HG03469 (cell line): ENCODE measurements at regions not wholly inside any gene's neighbourhood (a gene's known extent, or its start where the extent isn't known, plus 50 kb on each side); places are given as distances from the start of the nearest gene placed in this dataset.
"Not testable (repeated sequence)": the region's sequence is repeated elsewhere in the genome, so short reads cannot be mapped to it uniquely, and the experiment has no call there.

Source experiments
- ATAC-seq: cut with Tn5 transposase; IDR thresholded peaks from one replicate; pipeline ENCODE4 v1.9.1; 2021; ENCODE audit warnings: mild to moderate bottlenecking, moderate library complexity, moderate number of reproducible peaks; ENCODE audit not compliant: unreplicated experiment

GRCh38 chr4:151559595-151559994, 150.6 kb downstream of the FHIP1A start:
- ATAC-seq: no peak

GRCh38 chr4:151561551-151562256, 152.7 kb downstream of the FHIP1A start:
- no peak for ATAC-seq

- no peak for ATAC-seq
Measured at GRCh38 chr4:151563194-151563593, 154.2 kb downstream of the FHIP1A start.

GRCh38 chr4:151564321-151564720, 155.3 kb downstream of the FHIP1A start:
- no peak for ATAC-seq

- ATAC-seq: no peak
Measured at GRCh38 chr4:151565583-151565982, 156.6 kb downstream of the FHIP1A start.

GRCh38 chr4:151566053-151566452, 157.1 kb downstream of the FHIP1A start:
- no peak for ATAC-seq

- ATAC-seq: peak; percentile 94
Measured at GRCh38 chr4:151567056-151567455, 158.1 kb downstream of the FHIP1A start.

- ATAC-seq: no peak
Measured at GRCh38 chr4:151568966-151569365, 160.0 kb downstream of the FHIP1A start.

- no peak for ATAC-seq
Measured at GRCh38 chr4:151569650-151570049, 160.7 kb downstream of the FHIP1A start.

- ATAC-seq: no peak
Measured at GRCh38 chr4:151573474-151573873, 164.5 kb downstream of the FHIP1A start.

GRCh38 chr4:151573945-151574344, 165.0 kb downstream of the FHIP1A start:
- ATAC-seq: no peak

GRCh38 chr4:151574968-151575367, 166.0 kb downstream of the FHIP1A start:
- ATAC-seq: no peak

GRCh38 chr4:151575646-151576045, 166.7 kb downstream of the FHIP1A start:
- no peak for ATAC-seq

- ATAC-seq: no peak
Measured at GRCh38 chr4:151576627-151577026, 167.7 kb downstream of the FHIP1A start.

- ATAC-seq: no peak
Measured at GRCh38 chr4:151581570-151581969, 172.6 kb downstream of the FHIP1A start.

GRCh38 chr4:151582098-151582497, 173.1 kb downstream of the FHIP1A start:
- ATAC-seq: no peak

GRCh38 chr4:151583157-151583914, 174.4 kb downstream of the FHIP1A start:
- no peak for ATAC-seq

GRCh38 chr4:151584101-151584500, 175.1 kb downstream of the FHIP1A start:
- no peak for ATAC-seq

GRCh38 chr4:151595629-151596028, 165.2 kb downstream of the GATB start:
- not testable (repeated sequence) for ATAC-seq

GRCh38 chr4:151597691-151598090, 163.1 kb downstream of the GATB start:
- ATAC-seq: not testable (repeated sequence)

GRCh38 chr4:151599863-151600262, 160.9 kb downstream of the GATB start:
- ATAC-seq: no peak

- ATAC-seq: no peak
Measured at GRCh38 chr4:151600432-151600831, 160.4 kb downstream of the GATB start.
